ENCODE measurements at regions not wholly inside any gene's neighbourhood (a gene's known extent, or its start where the extent isn't known, plus 50 kb on each side); places are given as distances from the start of the nearest gene placed in this dataset.

DNA sequence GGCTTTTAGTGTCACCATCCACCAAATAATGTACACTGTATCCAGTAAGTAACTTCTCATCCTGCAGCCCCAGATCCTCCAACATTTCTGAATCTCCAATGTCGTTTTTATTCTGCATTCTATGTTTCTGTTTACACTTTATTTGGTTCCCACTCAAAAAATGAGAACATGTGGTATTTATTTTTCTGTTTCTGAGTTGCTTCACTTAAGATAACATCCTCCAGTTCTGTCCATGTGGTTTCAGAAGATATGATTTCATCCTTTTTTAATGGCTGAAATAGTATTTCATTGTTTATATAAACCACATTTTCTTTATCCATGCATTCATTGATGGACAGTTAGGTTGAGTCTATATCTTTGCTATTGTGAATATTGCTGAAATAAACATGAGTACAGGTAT is 677.3 kb upstream of the FTMT start:
- TF ChIP-seq, protein P1, sequence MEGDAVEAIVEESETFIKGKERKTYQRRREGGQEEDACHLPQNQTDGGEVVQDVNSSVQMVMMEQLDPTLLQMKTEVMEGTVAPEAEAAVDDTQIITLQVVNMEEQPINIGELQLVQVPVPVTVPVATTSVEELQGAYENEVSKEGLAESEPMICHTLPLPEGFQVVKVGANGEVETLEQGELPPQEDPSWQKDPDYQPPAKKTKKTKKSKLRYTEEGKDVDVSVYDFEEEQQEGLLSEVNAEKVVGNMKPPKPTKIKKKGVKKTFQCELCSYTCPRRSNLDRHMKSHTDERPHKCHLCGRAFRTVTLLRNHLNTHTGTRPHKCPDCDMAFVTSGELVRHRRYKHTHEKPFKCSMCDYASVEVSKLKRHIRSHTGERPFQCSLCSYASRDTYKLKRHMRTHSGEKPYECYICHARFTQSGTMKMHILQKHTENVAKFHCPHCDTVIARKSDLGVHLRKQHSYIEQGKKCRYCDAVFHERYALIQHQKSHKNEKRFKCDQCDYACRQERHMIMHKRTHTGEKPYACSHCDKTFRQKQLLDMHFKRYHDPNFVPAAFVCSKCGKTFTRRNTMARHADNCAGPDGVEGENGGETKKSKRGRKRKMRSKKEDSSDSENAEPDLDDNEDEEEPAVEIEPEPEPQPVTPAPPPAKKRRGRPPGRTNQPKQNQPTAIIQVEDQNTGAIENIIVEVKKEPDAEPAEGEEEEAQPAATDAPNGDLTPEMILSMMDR (IDR thresholded peaks at IDR 0.05), result no peak
- TF ChIP-seq POLR2A (IDR thresholded peaks at IDR 0.05), result no peak

All from thyroid gland (tissue), 4 donors.